CD4-positive, alpha-beta T cell (primary cell): ENCODE measurements at regions not wholly inside any gene's neighbourhood (a gene's known extent, or its start where the extent isn't known, plus 50 kb on each side); places are given as distances from the start of the nearest gene placed in this dataset.

ENCODE experiments used
- ATAC-seq: fragments of 200-7000 bp; cut with Tn5 transposase; one replicate; pipeline ENCODE4 v1.10.0; 2022; ENCODE audit warnings: mild to moderate bottlenecking; ENCODE audit not compliant: poor library complexity
- CTCF ChIA-PET: fragments of 350-600 bp; sonication (Branson Sonifier 250); formaldehyde crosslinking; loops from one replicate; lab custom pipeline; 2021; ENCODE audit warnings: antibody characterized with exemption, inconsistent platforms; lab: Charles Lee
- POLR2A ChIA-PET: fragments of 350-600 bp; sonication (Branson Sonifier 250); formaldehyde crosslinking; loops from one replicate; lab custom pipeline; 2021; ENCODE audit warnings: antibody characterized with exemption, inconsistent platforms; lab: Charles Lee
- DNase-seq, 14 experiments: peaks; one replicate each; pipeline ENCODE4 v3.0.0-alpha.2; 2013 to 2020; ENCODE audit warnings: mixed read lengths in 2 of 14
- H3K27ac ChIP-seq, 2 donors: one replicate each; pipeline versions ENCODE4 v1.5.1 to v1.7.0; 2013; ENCODE audit warnings: low read length in 2 of 2, low read depth in 1 of 2, mild to moderate bottlenecking in 1 of 2
- H3K27me3 ChIP-seq, 2 experiments: 1 replicate in 1 of 2; 2 replicates in 1 of 2; pipeline versions ENCODE4 v1.6.1 to v1.7.0; 2013; ENCODE audit warnings: low read length in 2 of 2, control low read depth in 1 of 2, mild to moderate bottlenecking in 1 of 2, moderate library complexity in 1 of 2; ENCODE audit not compliant: insufficient read depth in 2 of 2, control insufficient read depth in 1 of 2
- H3K36me3 ChIP-seq: one replicate; pipeline ENCODE4 v1.6.1; 2013; ENCODE audit warnings: low read length, control low read depth; ENCODE audit not compliant: insufficient read depth
- H3K4me1 ChIP-seq: one replicate; pipeline ENCODE4 v1.6.1; 2013; ENCODE audit warnings: low read length, control low read depth; ENCODE audit not compliant: insufficient read depth
- H3K4me3 ChIP-seq: one replicate; pipeline ENCODE4 v1.5.1; 2013; ENCODE audit warnings: mild to moderate bottlenecking, low read length, moderate library complexity
- H3K9me3 ChIP-seq, 2 experiments: 1 replicate in 1 of 2; 2 replicates in 1 of 2; pipeline versions ENCODE4 v1.6.1 to v1.7.0; 2013; ENCODE audit warnings: low read length in 2 of 2, mild to moderate bottlenecking in 2 of 2, control low read depth in 1 of 2, moderate library complexity in 1 of 2; ENCODE audit not compliant: control insufficient read depth in 1 of 2, insufficient read depth in 1 of 2
- H3K27ac Mint-ChIP-seq: one replicate; pipeline ENCODE4 v1.8.0; 2020; ENCODE audit warnings: mixed read lengths
- H3K27me3 Mint-ChIP-seq: one replicate; pipeline ENCODE4 v1.8.0; 2021; ENCODE audit warnings: mixed read lengths
- H3K36me3 Mint-ChIP-seq: one replicate; pipeline ENCODE4 v1.8.0; 2021; ENCODE audit warnings: low read depth, mixed read lengths
- H3K4me1 Mint-ChIP-seq: one replicate; pipeline ENCODE4 v1.8.0; 2021; ENCODE audit warnings: low read depth, mixed read lengths
- H3K4me3 Mint-ChIP-seq: one replicate; pipeline ENCODE4 v1.8.0; 2020; ENCODE audit warnings: mild to moderate bottlenecking, mixed read lengths
- H3K9me3 Mint-ChIP-seq: one replicate; pipeline ENCODE4 v1.8.0; 2020; ENCODE audit warnings: mixed read lengths
- CTCF ChIP-seq: fragments of 200-600 bp; IDR thresholded peaks from one replicate; pipeline ENCODE4 v1.8.0; 2022; ENCODE audit warnings: antibody characterized with exemption, mild to moderate bottlenecking
- intact Hi-C, 2 experiments: fragments of 100-400 bp; cut with DNase I in 1 of 2; cut with micrococcal nuclease in 1 of 2; formaldehyde crosslinking; loops; one replicate each; pipeline versions ENCODE4 v1.15.1 to v1.9.0; 2023 to 2025; cut with DNase I, micrococcal nuclease

- no peak for ATAC-seq
- H3K36me3 Mint-ChIP-seq = no peaks in the 10 kb centered on the region
- no peaks in the 10 kb centered on the region for H3K36me3 ChIP-seq
- intact Hi-C loops = no loop called here
- H3K27me3 ChIP-seq = no peaks in the 10 kb centered on the region
- TF ChIP-seq CTCF = no peak
- ChIA-PET POLR2A (no interaction called here), CTCF (interaction anchor here (1.2 kb wide), 1 partner anchor 9 kb away, joined by 3 read pairs; no protein-coding TSS in a partner anchor)
- DNase-seq = peak in 1 of 14 experiments; percentile 4
- no peaks in the 10 kb centered on the region for H3K27me3 Mint-ChIP-seq
- no peak overlapping the region for H3K27ac Mint-ChIP-seq
- H3K27ac ChIP-seq = no peak overlapping the region
- no peaks in the 10 kb centered on the region for H3K9me3 Mint-ChIP-seq
- H3K4me3 Mint-ChIP-seq = no peak overlapping the region
- no peaks in the 10 kb centered on the region for H3K9me3 ChIP-seq
- H3K4me1 ChIP-seq = no peaks in the 10 kb centered on the region
- no peak overlapping the region for H3K4me3 ChIP-seq
- H3K4me1 Mint-ChIP-seq = no peaks in the 10 kb centered on the region
Observed at GRCh38 chr12:115354007-115354890, 670.3 kb upstream of the TBX3 start.

GRCh38 chr12:115353467-115353866 lies 669.5 kb upstream of the TBX3 start:
- H3K4me1 Mint-ChIP-seq = no peaks in the 10 kb centered on the region
- TF ChIP-seq CTCF = no peak
- no peak for ATAC-seq
- ChIA-PET POLR2A (no interaction called here), CTCF (interaction anchor here (1.2 kb wide), 1 partner anchor 10 kb away, joined by 3 read pairs; no protein-coding TSS in a partner anchor)
- no peak overlapping the region for H3K4me3 Mint-ChIP-seq
- H3K27ac Mint-ChIP-seq = no peak overlapping the region
- DNase-seq = no peak
- H3K27me3 Mint-ChIP-seq = no peaks in the 10 kb centered on the region
- intact Hi-C loops = no loop called here
- H3K9me3 ChIP-seq = no peaks in the 10 kb centered on the region
- no peaks in the 10 kb centered on the region for H3K36me3 Mint-ChIP-seq
- H3K4me3 ChIP-seq = no peak overlapping the region
- no peak overlapping the region for H3K27ac ChIP-seq
- no peaks in the 10 kb centered on the region for H3K4me1 ChIP-seq
- no peaks in the 10 kb centered on the region for H3K9me3 Mint-ChIP-seq
- no peaks in the 10 kb centered on the region for H3K36me3 ChIP-seq
- H3K27me3 ChIP-seq = no peaks in the 10 kb centered on the region

GRCh38 chr12:115351514-115352077 lies 667.6 kb upstream of the TBX3 start:
- no peaks in the 10 kb centered on the region for H3K36me3 Mint-ChIP-seq
- POLR2A ChIA-PET = no interaction called here

More at GRCh38 chr12:115351514-115352077, 667.6 kb upstream of the TBX3 start:
- no peak for TF ChIP-seq CTCF
- no peaks in the 10 kb centered on the region for H3K9me3 Mint-ChIP-seq
- DNase-seq (no peak), ATAC-seq (no peak)
- H3K27me3 Mint-ChIP-seq = no peaks in the 10 kb centered on the region
- CTCF ChIA-PET = no interaction called here
- no peak overlapping the region for H3K4me3 Mint-ChIP-seq
- Histone ChIP-seq H3K27me3 (no peaks in the 10 kb centered on the region), H3K27ac (no peak overlapping the region), H3K36me3 (no peaks in the 10 kb centered on the region), H3K4me1 (no peaks in the 10 kb centered on the region), H3K4me3 (no peak overlapping the region), H3K9me3 (no peaks in the 10 kb centered on the region)
- no peak overlapping the region for H3K27ac Mint-ChIP-seq
- intact Hi-C loops = no loop called here
- H3K4me1 Mint-ChIP-seq = no peaks in the 10 kb centered on the region
